ENCODE measurements at regions not wholly inside any gene's neighbourhood (a gene's known extent, or its start where the extent isn't known, plus 50 kb on each side); places are given as distances from the start of the nearest gene placed in this dataset.

- no peaks in the 10 kb centered on the region for H3K36me3 ChIP-seq
- TF ChIP-seq POLR2AphosphoS5 (IDR thresholded peaks at IDR 0.05): no peak
- no peak for TF ChIP-seq CTCF (IDR thresholded peaks at IDR 0.05 in 8 of 11, conservative IDR thresholded peaks at IDR 0.05 in 3 of 11)
- TF ChIP-seq POLR2A (IDR thresholded peaks at IDR 0.05): no peak
- WGBS, 5 donors: 76 to 87% (median 79%) methylated on average over 6 of the region's 6 CpGs
- DNase-seq: no peak
- no peak overlapping the region for H3K4me3 ChIP-seq
- H3K9me3 ChIP-seq: peaks cover 0 to 7% (median 0%) of the 10 kb centered on the region in 8 donors
- H3K27me3 ChIP-seq (replicated peaks in 1 of 7): peaks cover 0 to 54% (median 0%) of the 10 kb centered on the region in 7 donors
- intact Hi-C loops (cut with DNase I; ENCODE audit: low total_unique reads): no loop called here
- no peak overlapping the region for H3K27ac ChIP-seq
- H3K4me1 ChIP-seq: no peaks in the 10 kb centered on the region
These were observed 73.9 kb downstream of the GLRX5 start for GRCh38 chr14:95608637-95609235.

- WGBS, 5 donors: 38 to 49% (median 41%) methylated on average over 7 of the region's 7 CpGs
- no peaks in the 10 kb centered on the region for H3K9me3 ChIP-seq
- intact Hi-C loops (cut with DNase I; ENCODE audit: low total_unique reads): no loop called here
- no peaks in the 10 kb centered on the region for H3K4me1 ChIP-seq
- DNase-seq: no peak
- no peak for TF ChIP-seq POLR2AphosphoS5 (IDR thresholded peaks at IDR 0.05)
- peak in 5 of 11 experiments; percentile 39 to 49 (median 40) for TF ChIP-seq CTCF (IDR thresholded peaks at IDR 0.05 in 8 of 11, conservative IDR thresholded peaks at IDR 0.05 in 3 of 11)
- H3K36me3 ChIP-seq: no peaks in the 10 kb centered on the region
- peaks cover 0 to 46% (median 0%) of the 10 kb centered on the region in 7 donors for H3K27me3 ChIP-seq (replicated peaks in 1 of 7)
- H3K27ac ChIP-seq: no peak overlapping the region
- H3K4me3 ChIP-seq: no peak overlapping the region
These were observed 74.6 kb downstream of the GLRX5 start for GRCh38 chr14:95609398-95609990.

DNA sequence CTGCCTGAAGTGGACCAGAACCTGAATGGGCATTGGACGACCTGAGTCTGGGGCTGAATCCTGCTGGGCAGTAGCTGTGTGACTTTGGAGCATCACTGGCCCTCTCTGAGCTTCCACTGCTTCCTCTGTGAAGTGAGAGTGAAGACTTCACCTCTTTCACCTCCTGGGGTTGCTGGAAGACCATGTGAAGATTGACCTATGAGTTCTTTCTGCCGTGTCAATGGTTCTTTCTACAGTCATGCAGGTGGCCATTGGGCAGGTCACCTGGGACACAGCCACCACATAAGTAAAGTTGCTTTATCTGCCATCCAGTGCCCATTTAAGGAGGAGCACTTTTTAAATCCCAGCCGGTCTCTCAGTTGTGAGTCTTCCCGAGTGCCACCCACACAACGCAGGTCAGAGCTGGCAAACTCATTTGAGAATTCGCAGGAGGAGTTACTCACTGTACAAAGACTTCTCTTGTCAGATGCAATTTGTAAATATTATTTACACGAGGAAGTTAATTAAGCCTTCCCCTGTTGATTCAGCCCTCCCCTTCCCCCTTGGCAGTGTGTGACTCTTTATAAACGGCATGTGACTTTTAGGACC, 74.8 kb upstream of the TCL1B start:
- H3K4me3 ChIP-seq: no peak overlapping the region
- H3K27ac ChIP-seq: no peak overlapping the region
- DNase-seq: no peak
- peaks cover 0 to 33% (median 0%) of the 10 kb centered on the region in 7 donors for H3K27me3 ChIP-seq (replicated peaks in 1 of 7)
- 56 to 73% (median 67%) methylated on average over 8 of the region's 8 CpGs for WGBS, 5 donors
- intact Hi-C loops (cut with DNase I; ENCODE audit: low total_unique reads): no loop called here
- H3K9me3 ChIP-seq: no peaks in the 10 kb centered on the region
- H3K36me3 ChIP-seq: no peaks in the 10 kb centered on the region
- TF ChIP-seq CTCF (IDR thresholded peaks at IDR 0.05 in 8 of 11, conservative IDR thresholded peaks at IDR 0.05 in 3 of 11) (no peak), POLR2A (IDR thresholded peaks at IDR 0.05) (no peak), POLR2AphosphoS5 (IDR thresholded peaks at IDR 0.05) (no peak)
- H3K4me1 ChIP-seq: no peaks in the 10 kb centered on the region

DNA sequence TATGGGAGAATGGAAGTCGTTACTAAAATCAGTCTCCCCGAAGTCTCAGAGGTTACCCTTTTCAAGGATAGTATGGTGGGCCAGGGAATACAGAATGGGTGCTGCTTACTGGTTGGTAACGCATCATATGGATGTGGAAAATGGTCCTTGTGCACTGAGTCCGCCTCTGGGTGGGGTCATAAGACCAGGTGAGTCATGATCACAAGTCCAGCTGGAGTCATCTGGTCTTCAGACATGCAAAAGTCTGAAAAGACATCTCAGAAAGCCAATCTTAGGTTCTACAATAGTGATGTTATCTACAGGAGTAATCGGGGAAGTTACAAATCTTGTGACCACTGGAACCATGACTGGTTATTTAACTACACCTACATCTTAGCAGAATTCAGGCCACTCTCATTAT, 71.9 kb upstream of the TCL1B start:
- H3K4me3 ChIP-seq: no peak overlapping the region
- H3K4me1 ChIP-seq: no peaks in the 10 kb centered on the region
- DNase-seq: no peak
- no peaks in the 10 kb centered on the region for H3K9me3 ChIP-seq
- peaks cover 0 to 10% (median 0%) of the 10 kb centered on the region in 7 donors for H3K27me3 ChIP-seq (replicated peaks in 1 of 7)
- no peak overlapping the region for H3K27ac ChIP-seq
- WGBS, 5 donors: 76 to 86% (median 78%) methylated on average over 5 of the region's 5 CpGs
- TF ChIP-seq CTCF (IDR thresholded peaks at IDR 0.05 in 8 of 11, conservative IDR thresholded peaks at IDR 0.05 in 3 of 11) (no peak), POLR2A (IDR thresholded peaks at IDR 0.05) (no peak), POLR2AphosphoS5 (IDR thresholded peaks at IDR 0.05) (no peak)
- intact Hi-C loops (cut with DNase I; ENCODE audit: low total_unique reads): no loop called here
- H3K36me3 ChIP-seq: no peaks in the 10 kb centered on the region
